Putamen (tissue), 1 donor: ENCODE measurements at regions not wholly inside any gene's neighbourhood (a gene's known extent, or its start where the extent isn't known, plus 50 kb on each side); places are given as distances from the start of the nearest gene placed in this dataset.

ENCODE experiments used
- DNase-seq: peaks from one replicate; pipeline ENCODE4 v3.0.0-alpha.2; 2016; ENCODE audit warnings: low spot score

- DNase-seq: no peak
Observed at GRCh38 chrX:26375346-26375745, 159.4 kb downstream of the MAGEB5 start.

GRCh38 chrX:26373829-26374228 lies 157.9 kb downstream of the MAGEB5 start:
- DNase-seq: no peak

- DNase-seq: no peak
Observed at GRCh38 chrX:26352891-26353430, 137.0 kb downstream of the MAGEB5 start.

DNA sequence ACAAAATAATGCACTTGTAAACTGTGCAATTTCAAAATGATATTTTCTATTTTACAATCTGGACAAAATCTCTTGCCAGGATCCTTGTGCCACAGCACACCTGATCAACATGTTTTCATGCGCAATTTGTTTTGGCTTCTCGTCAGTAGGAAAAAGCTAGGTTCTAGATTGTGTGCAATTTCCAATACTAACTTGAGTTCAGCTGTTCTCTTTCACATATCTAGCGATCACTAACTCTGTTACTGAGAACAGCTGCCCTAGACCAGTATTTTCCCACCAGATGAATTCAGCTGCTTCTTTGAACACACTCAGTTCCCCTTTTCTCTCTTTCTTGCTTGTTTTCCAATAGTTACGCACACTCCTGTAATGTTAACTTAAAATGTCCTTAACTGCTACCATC lies 131.2 kb downstream of the MAGEB5 start:
- no peak for DNase-seq

- no peak for DNase-seq
Observed at GRCh38 chrX:26334232-26334631, 118.3 kb downstream of the MAGEB5 start.

GRCh38 chrX:26328608-26329319 lies 112.8 kb downstream of the MAGEB5 start:
- DNase-seq: no peak

GRCh38 chrX:26309262-26309661 lies 93.3 kb downstream of the MAGEB5 start:
- no peak for DNase-seq

GRCh38 chrX:26295425-26295824 lies 79.5 kb downstream of the MAGEB5 start:
- no peak for DNase-seq

- no peak for DNase-seq
Observed at GRCh38 chrX:26286836-26287235, 70.9 kb downstream of the MAGEB5 start.
